AG09319 (cell line): ENCODE measurements at regions not wholly inside any gene's neighbourhood (a gene's known extent, or its start where the extent isn't known, plus 50 kb on each side); places are given as distances from the start of the nearest gene placed in this dataset.
"Not testable (repeated sequence)": the region's sequence is repeated elsewhere in the genome, so short reads cannot be mapped to it uniquely, and the experiment has no call there.

Experiments
- DNase-seq: peaks from one replicate; pipeline ENCODE4 v3.0.0-alpha.2; 2010; ENCODE audit warnings: low read depth; ENCODE audit errors: extremely low read depth
- TF ChIP-seq, protein P1 (sequence below): IDR thresholded peaks from 2 replicates; pipeline ENCODE4 v1.5.1; 2011; ENCODE audit warnings: low read depth, mild to moderate bottlenecking, inconsistent platforms, low read length, moderate library complexity

- TF ChIP-seq, protein P1, sequence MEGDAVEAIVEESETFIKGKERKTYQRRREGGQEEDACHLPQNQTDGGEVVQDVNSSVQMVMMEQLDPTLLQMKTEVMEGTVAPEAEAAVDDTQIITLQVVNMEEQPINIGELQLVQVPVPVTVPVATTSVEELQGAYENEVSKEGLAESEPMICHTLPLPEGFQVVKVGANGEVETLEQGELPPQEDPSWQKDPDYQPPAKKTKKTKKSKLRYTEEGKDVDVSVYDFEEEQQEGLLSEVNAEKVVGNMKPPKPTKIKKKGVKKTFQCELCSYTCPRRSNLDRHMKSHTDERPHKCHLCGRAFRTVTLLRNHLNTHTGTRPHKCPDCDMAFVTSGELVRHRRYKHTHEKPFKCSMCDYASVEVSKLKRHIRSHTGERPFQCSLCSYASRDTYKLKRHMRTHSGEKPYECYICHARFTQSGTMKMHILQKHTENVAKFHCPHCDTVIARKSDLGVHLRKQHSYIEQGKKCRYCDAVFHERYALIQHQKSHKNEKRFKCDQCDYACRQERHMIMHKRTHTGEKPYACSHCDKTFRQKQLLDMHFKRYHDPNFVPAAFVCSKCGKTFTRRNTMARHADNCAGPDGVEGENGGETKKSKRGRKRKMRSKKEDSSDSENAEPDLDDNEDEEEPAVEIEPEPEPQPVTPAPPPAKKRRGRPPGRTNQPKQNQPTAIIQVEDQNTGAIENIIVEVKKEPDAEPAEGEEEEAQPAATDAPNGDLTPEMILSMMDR, result no peak
- no peak for DNase-seq
Measured at GRCh38 chr1:182169203-182169602, 107.7 kb upstream of the ZNF648 start.

DNA sequence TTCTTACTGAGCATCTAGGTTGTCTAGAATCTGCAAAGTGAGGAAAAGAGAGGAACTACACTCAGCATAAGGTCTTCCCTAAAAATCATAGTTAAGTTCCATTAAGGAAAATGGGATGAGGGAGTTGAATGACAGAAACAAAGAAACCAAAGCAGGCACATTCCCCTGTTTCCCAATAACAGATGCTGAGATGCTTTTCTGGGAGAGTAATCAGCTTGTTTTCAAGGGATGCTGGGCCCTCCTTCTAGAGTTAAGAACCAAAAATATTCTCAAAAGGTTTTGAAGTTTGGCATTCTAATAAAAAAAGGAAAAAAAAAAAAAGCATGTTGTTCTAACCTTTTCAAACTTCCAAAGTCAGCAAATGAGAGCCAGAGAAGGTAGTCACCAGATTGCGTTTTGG is 105.2 kb upstream of the ZNF648 start:
- TF ChIP-seq, protein P1, result no peak
- no peak for DNase-seq

GRCh38 chr1:182166321-182166720 is 104.8 kb upstream of the ZNF648 start:
- TF ChIP-seq, protein P1, result no peak
- DNase-seq, result no peak

GRCh38 chr1:182164273-182164672 is 102.8 kb upstream of the ZNF648 start:
- DNase-seq, result no peak
- TF ChIP-seq, protein P1, result no peak

DNA sequence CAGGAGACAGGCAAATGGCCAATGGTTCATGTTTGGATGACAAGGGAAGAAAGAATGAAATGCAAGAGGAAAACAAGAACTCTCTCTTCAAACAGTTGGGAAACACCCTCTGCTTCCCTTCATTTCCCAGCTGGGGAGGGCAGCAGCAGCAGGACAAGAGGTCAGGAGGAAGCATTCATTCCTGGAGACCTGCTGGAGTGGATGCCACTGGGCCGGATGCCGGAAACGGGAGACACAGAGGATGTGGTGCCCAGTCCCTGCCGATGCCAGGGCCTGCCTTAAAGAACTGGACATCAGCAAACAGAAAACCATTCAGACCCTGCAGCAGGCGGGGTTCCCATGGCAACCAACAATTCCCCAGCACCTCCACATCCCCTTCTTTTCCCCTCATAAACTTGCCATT is 102.3 kb upstream of the ZNF648 start:
- DNase-seq, result no peak

GRCh38 chr1:182159443-182159842 is 97.9 kb upstream of the ZNF648 start:
- DNase-seq, result no peak
- TF ChIP-seq, protein P1, result no peak

More for the DNA sequence above, 102.3 kb upstream of the ZNF648 start:
- TF ChIP-seq, protein P1, result no peak

DNA sequence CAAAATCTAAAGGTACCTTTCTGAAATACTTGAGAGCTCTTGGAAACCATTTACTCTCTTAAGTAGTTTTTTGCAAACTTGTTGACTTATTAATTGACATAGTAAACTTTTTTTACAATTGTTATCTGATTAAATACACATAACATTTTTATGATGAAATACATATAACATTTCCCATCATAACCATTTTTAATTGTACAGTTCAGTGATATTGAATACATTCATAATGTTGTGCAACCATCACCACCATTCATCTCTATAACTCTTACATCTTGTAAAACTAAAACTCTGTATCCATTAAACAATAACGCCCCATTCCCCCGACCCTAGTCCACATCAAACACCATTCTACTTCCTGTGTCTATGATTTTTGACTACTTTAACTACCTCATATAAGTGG is 95.7 kb upstream of the ZNF648 start:
- no peak for DNase-seq
- TF ChIP-seq, protein P1, result no peak

GRCh38 chr1:182154425-182154824 is 92.9 kb upstream of the ZNF648 start:
- not testable (repeated sequence) for DNase-seq
